Transverse colon (tissue), 4 donors: ENCODE measurements at regions not wholly inside any gene's neighbourhood (a gene's known extent, or its start where the extent isn't known, plus 50 kb on each side); places are given as distances from the start of the nearest gene placed in this dataset.

Experiments
- CTCF ChIP-seq, 5 experiments: fragments of 200-600 bp in 3 of 5; fragments of 450-650 bp in 2 of 5; sonication (generic) in 3 of 5; IDR thresholded peaks; 1 replicate in 2 of 5; 2 replicates in 3 of 5; pipeline ENCODE4 v1.5.1; 2016 to 2017; ENCODE audit warnings: antibody characterized with exemption in 5 of 5, inconsistent platforms in 3 of 5, mild to moderate bottlenecking in 2 of 5, moderate library complexity in 1 of 5
- POLR2A ChIP-seq: fragments of 450-650 bp; IDR thresholded peaks from one replicate; pipeline ENCODE4 v1.6.1; 2016; ENCODE audit warnings: antibody characterized with exemption, mild to moderate bottlenecking, moderate library complexity
- POLR2AphosphoS5 ChIP-seq, 3 donors: sonication (generic); formaldehyde crosslinking; IDR thresholded peaks; one replicate each; pipeline ENCODE4 v1.6.1; 2016; ENCODE audit warnings: antibody characterized with exemption in 3 of 3

- TF ChIP-seq CTCF (IDR thresholded peaks at IDR 0.05): no peak
- no peak for TF ChIP-seq POLR2A
- no peak for TF ChIP-seq POLR2AphosphoS5 (IDR thresholded peaks at IDR 0.05)
Observed at GRCh38 chr20:40446888-40447287, 242.1 kb downstream of the MAFB start.
